ENCODE measurements at regions not wholly inside any gene's neighbourhood (a gene's known extent, or its start where the extent isn't known, plus 50 kb on each side); places are given as distances from the start of the nearest gene placed in this dataset.
"Not testable (repeated sequence)": the region's sequence is repeated elsewhere in the genome, so short reads cannot be mapped to it uniquely, and the experiment has no call there.

DNA sequence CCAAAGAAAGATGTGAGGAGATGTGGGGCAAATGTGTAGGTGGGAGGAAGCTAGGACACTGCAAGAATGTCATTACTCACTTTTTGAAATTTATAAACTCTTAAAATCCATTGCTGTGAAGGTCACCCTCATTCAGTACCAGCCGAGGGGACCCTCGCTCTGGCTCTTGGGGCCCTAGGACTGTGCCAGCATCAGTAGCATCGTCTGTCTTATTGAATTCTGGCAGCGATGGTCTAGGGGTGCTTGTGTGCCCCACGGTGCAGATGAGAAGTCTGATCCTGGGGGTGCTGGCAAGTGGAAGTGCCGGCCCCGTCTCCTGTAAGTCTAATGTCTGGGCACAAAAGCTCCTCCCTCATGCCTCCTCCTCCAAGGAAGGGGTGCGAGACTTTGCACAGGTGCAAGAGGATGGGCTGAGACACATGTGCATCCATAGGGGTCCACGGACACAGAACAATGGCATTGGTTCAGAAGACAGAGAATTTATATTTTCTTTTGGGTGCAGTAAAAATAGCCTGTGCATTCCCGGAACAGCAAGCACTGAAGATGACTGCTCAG lies 266.7 kb upstream of the HDAC4 start:
- no peak for DNase-seq

GRCh38 chr2:239666855-239667376 lies 266.1 kb upstream of the HDAC4 start:
- DNase-seq: peak; percentile 16

- DNase-seq: no peak
Measured at GRCh38 chr2:239666053-239666854, 265.4 kb upstream of the HDAC4 start.

DNA sequence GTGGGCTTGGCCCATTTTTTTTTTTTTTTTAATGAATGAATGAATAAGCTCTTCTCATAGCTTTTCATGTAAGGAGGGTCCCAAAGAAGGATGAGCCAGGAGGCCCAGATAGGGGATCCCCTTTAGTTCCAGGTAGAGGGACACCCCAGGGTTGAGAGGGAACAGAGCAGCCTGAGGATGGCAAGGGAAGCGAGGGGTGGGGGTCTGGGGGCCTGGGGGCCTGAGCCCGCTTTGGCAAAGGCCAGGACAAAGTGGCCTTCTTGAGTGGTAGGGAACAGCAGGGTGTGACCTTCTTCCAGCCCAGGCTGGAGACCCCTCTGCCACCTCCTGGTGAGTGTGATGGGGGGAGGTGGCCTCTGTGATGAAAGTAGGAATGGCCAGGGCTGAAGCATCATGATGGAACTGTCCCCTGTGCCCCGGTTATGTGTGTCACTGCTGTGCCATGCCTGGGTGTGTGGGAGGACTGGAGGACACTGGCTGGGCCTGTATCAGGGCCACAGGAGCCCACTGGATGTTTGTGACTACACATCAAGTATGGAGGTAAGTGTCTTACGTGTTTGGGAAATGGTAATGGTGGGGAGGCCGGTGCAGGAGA lies 263.5 kb upstream of the HDAC4 start:
- no peak for DNase-seq

GRCh38 chr2:239663364-239663924 lies 262.6 kb upstream of the HDAC4 start:
- no peak for DNase-seq

DNA sequence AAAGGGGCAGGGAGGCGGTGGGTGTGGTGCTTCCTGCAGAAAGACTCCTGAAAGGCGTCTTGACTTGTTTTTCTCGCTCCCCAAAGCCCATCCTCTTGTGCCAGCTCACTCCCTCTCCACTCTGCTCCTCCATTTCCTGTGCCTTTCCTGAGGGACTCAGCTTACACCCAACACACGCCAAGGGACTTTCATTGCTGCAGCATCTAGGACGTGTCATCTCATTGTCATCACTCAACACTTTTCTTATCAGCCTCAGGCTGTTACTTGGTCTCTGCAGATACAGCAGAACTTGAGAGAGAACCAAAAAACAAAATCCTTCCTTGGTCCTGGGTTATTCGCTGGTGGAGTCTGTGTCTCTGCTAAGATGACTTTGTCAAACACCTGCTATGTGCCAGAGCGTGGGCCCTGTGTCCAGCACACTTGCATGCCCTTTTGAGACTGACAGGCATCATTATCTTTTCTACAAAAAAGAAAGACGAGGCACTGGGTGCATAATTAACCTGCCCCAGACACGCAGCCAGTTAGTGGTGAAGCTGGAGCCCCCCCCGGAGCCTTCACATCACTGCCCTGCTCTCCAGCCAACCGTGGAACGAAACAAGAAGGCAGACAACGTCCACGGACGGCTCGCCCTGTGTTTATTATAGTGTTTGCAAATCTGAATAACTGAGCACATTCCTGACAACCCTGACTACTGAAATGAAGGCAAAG lies 261.7 kb upstream of the HDAC4 start:
- no peak for DNase-seq

DNA sequence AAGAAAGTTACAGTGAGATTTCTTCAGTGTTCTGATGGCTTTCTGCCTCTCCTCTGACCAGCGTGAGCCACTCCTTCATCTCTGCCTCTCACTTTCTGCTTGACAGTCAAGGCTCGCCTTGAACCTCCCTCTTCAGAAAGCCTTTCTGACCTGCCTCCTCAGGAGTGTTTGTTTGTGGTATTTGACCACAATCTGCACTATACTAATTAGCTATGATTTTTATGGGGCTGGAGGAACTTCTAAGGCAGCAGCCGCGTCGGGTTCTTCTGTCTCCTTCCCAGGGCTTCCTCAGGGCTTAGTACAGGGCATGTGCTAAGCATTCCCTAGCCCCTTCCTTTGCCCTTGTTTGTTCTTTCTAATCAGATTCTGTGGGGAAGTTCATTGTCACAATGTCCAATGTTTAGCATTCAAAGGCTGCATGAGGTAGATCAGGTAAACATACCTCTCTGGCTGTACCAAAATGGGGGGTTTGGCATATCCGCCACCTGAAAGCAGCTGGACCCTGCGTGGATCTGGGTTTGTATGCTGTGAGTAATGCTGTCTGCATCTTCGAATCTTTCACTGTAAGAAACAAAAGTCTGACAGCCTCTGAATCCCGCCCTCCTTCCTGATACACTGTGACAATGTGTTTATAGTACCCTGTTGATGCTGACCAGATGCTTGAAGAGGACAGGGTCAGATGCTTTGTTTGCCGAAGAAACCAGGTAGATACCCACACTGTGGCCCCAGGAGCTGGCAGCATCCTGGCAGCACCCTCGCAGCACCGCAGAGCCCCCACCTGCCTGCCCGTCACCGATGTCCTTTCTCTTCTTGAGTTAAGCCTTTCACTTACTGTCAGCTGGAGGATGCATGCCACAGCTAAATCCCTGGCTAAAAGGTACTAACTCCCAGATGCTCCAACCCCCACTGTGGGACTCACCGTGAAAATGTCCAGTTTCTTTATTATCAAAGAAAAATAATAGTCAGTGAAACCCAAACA lies 260.8 kb upstream of the HDAC4 start:
- no peak for DNase-seq

- DNase-seq: no peak
Measured at GRCh38 chr2:239660390-239661230, 259.8 kb upstream of the HDAC4 start.

GRCh38 chr2:239657992-239658391 lies 257.2 kb upstream of the HDAC4 start:
- DNase-seq: no peak

- no peak for DNase-seq
Measured at GRCh38 chr2:239657236-239657635, 256.4 kb upstream of the HDAC4 start.

GRCh38 chr2:239654266-239654665 lies 253.4 kb upstream of the HDAC4 start:
- no peak for DNase-seq

DNA sequence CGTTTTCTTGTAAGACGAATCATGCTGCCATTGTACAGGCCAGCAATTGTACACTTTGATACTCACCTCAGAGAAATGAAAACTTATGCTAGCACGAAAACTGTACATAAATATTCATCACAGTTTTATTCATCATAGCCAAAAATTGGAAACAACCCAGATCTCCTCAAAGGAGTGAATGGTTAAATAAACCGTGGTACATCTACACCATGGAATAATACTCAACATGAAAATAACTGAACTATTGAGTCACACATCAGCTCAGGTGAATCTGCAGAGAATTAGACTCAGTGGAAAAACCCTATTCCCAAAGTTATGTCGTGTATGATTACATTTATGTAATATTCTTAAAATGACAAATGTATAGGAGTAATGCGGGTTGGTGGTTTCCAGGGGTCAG lies 251.0 kb upstream of the HDAC4 start:
- DNase-seq: no peak

GRCh38 chr2:239650674-239651073 lies 249.9 kb upstream of the HDAC4 start:
- DNase-seq: no peak

DNA sequence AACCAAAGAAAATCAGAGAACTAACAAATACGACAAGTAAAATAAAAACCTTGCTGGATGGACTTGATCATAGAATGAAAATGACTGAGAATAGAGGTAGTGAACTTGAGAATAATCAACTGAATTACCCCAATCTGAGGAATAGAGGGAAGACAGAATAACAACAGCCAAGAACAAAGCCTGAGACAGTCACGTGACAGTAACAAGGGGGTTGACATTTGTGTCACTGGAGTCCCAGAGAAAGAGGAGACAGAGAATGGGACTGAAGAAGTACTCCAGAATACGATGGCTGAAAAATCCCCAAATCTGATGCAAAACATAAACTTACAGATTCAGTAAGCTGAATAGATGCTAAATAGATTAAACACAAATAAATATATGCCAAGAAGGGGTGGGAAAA lies 248.5 kb upstream of the HDAC4 start:
- no peak for DNase-seq

DNA sequence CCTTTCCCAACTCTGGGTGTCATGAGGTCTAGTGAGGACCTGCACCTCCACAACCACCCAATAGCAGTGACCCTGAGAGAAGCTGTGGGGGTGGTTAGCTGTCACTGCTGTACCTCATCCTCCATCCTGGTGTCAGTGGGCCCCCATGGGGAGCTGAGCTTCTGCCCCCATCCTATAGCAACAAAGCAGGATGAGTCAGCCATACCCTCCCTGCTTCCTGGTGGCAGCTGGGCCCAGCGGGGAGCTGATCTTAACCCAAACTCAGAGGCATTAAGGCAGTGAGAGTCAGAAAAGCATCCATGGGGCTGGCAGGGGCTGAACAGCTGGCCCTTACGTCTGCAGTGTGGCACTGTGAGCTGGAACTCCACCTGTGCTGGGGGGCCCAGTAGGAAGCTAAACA lies 247.8 kb upstream of the HDAC4 start:
- no peak for DNase-seq

DNA sequence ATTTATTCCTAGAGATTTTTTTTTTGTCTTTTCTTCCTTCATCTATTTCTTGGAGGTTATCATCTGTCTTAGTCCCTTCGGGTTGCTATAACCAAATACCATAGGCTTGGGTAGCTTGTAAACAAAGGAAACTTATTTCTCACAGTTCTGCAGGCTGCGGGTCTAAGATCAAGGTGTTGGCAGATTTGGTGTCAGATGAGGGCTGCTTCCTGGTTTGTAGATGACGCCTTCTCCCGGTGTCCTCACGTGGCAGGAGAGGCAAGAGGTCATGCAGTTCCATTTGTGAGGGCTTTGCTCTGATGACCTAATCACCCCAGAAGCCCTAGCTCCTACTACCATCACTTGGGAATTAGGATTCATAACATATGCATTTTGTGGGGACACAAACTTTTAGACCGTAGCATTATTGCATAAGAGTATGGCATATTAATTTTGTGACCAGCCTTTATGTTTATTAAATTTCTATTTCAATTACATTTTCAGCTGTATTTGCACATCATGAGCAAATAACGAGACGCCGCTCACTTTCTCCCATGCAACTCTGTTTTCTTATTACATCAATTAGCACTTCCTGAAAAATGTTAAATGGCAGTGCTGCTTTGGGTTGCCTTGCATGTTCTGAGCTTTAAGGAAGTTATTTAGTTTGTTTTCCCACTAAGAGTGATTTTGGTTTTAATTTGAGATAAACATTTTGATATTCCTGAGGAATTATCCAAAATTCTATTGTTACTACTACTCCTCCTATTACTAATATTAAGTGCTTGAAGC lies 246.4 kb upstream of the HDAC4 start:
- no peak for DNase-seq

DNA sequence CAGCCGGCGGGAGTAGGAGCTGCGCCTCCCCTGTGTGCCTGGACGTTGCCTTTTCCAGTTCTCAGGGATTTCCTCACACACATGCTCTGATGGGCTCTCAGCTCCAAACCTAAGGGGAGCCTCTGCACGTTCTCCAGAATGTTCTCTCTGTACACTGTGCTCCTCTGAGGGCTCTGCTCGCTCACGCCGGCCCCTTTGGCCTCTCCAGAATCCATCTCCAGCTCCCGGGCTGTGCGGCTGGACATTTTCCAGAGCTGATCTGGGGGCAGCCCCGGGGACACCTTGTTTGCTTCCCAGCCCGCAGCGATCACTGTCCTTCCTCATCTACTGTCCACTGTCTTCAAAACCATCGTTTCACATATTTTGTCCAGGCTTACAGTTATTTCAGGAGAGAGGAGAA lies 245.4 kb upstream of the HDAC4 start:
- no peak for DNase-seq

- not testable (repeated sequence) for DNase-seq
Measured at GRCh38 chr2:239644594-239644993, 243.8 kb upstream of the HDAC4 start.

DNA sequence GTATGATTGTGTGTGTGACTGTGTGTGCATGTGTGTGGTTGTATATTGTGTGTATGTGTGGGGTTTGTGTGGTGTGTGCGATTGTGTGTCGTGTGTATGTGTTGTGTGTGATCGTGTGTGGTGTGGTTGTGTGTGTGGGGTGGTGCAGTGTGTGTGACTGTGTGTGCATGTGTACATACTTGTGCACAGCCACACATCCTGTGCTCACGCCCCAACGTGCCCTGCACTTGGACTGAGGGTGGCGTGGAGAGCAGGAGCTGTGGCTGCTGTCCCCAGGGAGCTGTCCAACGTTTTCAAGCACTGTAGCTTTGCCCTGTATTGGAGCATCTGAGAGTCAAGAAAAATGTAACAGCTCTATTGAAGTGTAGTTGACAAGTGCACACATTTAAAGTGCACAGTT lies 243.2 kb upstream of the HDAC4 start:
- DNase-seq: peak; percentile 39

DNA sequence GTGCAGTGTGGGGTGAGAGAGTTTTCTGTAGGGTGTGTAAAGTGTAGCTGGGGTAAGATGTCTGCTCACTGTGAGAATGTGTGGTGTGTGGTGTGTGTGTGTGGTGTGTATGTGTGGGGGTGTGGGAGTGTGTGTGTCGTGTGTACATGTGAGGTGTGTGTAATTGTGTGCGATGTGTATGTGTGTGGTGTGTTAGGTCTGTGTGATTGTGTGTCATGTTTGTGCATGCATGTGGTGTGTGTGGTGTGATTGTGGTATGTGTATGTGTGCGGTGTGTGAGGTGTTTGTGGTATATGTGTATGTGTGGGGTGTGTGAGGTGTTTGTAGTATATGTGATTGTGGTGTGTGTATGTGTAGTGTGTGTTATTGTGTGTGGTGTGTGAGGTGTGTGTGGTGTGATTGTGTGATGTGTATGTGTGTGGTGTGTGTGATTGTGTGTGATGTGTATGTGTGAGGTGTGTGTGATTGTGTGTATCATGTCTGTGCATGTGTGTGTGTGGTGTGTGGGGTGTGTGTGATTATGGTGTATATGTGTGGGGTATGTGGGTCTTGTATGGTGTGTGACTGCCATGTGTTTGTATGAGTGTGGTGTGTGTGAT lies 241.7 kb upstream of the HDAC4 start:
- DNase-seq: no peak

All from femur (tissue), 1 donor.